Mesenchymal stem cell (in vitro differentiated cells and primary cell): ENCODE measurements at regions not wholly inside any gene's neighbourhood (a gene's known extent, or its start where the extent isn't known, plus 50 kb on each side); places are given as distances from the start of the nearest gene placed in this dataset.

ENCODE experiments used
- DNase-seq: peaks from one replicate; pipeline ENCODE4 v3.0.0-alpha.2; 2013
- H2AFZ ChIP-seq: one replicate; pipeline ENCODE4 v1.6.1; 2013; ENCODE audit warnings: low read depth, mild to moderate bottlenecking, control low read depth, inconsistent platforms, low read length, moderate library complexity
- H2AK5ac ChIP-seq: 2 replicates; pipeline ENCODE4 v1.6.1; 2013; ENCODE audit warnings: low read length, moderate library complexity, mild to moderate bottlenecking, inconsistent platforms; ENCODE audit not compliant: severe bottlenecking
- H2BK120ac ChIP-seq: one replicate; pipeline ENCODE4 v1.6.1; 2013; ENCODE audit warnings: low read depth, mild to moderate bottlenecking, inconsistent platforms, low read length, moderate library complexity
- H2BK12ac ChIP-seq, 2 experiments: one replicate each; pipeline ENCODE4 v1.6.1; 2013; ENCODE audit warnings: inconsistent platforms in 2 of 2, low read length in 2 of 2, mild to moderate bottlenecking in 2 of 2, moderate library complexity in 2 of 2, control low read depth in 1 of 2
- H2BK15ac ChIP-seq: one replicate; pipeline ENCODE4 v1.6.1; 2013; ENCODE audit warnings: mild to moderate bottlenecking, low read depth, inconsistent platforms; ENCODE audit not compliant: poor library complexity, severe bottlenecking
- H2BK5ac ChIP-seq: 2 replicates; pipeline ENCODE4 v1.6.1; 2013; ENCODE audit warnings: low read depth, mild to moderate bottlenecking, low read length, control low read depth, inconsistent platforms; ENCODE audit not compliant: poor library complexity, severe bottlenecking
- H3K14ac ChIP-seq, 2 experiments: one replicate each; pipeline ENCODE4 v1.6.1; 2013; ENCODE audit warnings: inconsistent platforms in 2 of 2, low read length in 2 of 2, control low read depth in 1 of 2, mild to moderate bottlenecking in 1 of 2, moderate library complexity in 1 of 2
- H3K18ac ChIP-seq, 2 experiments: one replicate each; pipeline ENCODE4 v1.6.1; 2013; ENCODE audit warnings: inconsistent platforms in 2 of 2, low read length in 2 of 2, control low read depth in 1 of 2, low read depth in 1 of 2, mild to moderate bottlenecking in 1 of 2
- H3K23ac ChIP-seq, 2 experiments: one replicate each; pipeline ENCODE4 v1.6.1; 2013; ENCODE audit warnings: inconsistent platforms in 2 of 2, low read length in 2 of 2, mild to moderate bottlenecking in 2 of 2, moderate library complexity in 2 of 2, control low read depth in 1 of 2
- H3K27ac ChIP-seq: 2 replicates; pipeline ENCODE4 v1.5.1; 2013; ENCODE audit warnings: mild to moderate bottlenecking, moderate library complexity, low read length, control low read depth, inconsistent platforms; ENCODE audit not compliant: poor library complexity, severe bottlenecking
- H3K27me3 ChIP-seq, 2 experiments: 2 replicates each; pipeline versions ENCODE4 v1.6.1 to v1.7.0; 2013; ENCODE audit warnings: low read length in 2 of 2, mild to moderate bottlenecking in 2 of 2, moderate library complexity in 2 of 2, control low read depth in 1 of 2, inconsistent platforms in 1 of 2; ENCODE audit not compliant: control insufficient read depth in 1 of 2, insufficient read depth in 1 of 2
- H3K36me3 ChIP-seq, 2 experiments: 2 replicates each; pipeline versions ENCODE4 v1.6.1 to v1.7.0; 2013; ENCODE audit warnings: low read length in 2 of 2, control low read depth in 1 of 2, inconsistent platforms in 1 of 2, low read depth in 1 of 2, mild to moderate bottlenecking in 1 of 2; ENCODE audit not compliant: insufficient read depth in 2 of 2, control insufficient read depth in 1 of 2
- H3K4ac ChIP-seq, 2 experiments: one replicate each; pipeline ENCODE4 v1.6.1; 2013; ENCODE audit warnings: inconsistent platforms in 2 of 2, low read length in 2 of 2, mild to moderate bottlenecking in 2 of 2, moderate library complexity in 2 of 2, control low read depth in 1 of 2, low read depth in 1 of 2
- H3K4me1 ChIP-seq: 2 replicates; pipeline ENCODE4 v1.6.1; 2013; ENCODE audit warnings: low read depth, low read length, control low read depth; ENCODE audit not compliant: control insufficient read depth, insufficient read depth
- H3K4me2 ChIP-seq: 2 replicates; pipeline ENCODE4 v1.6.1; 2013; ENCODE audit warnings: low read length, mild to moderate bottlenecking, inconsistent platforms; ENCODE audit not compliant: poor library complexity, severe bottlenecking
- H3K4me3 ChIP-seq, 2 experiments: 2 replicates each; pipeline versions ENCODE4 v1.5.1 to v1.7.0; 2013; ENCODE audit warnings: low read length in 2 of 2, mild to moderate bottlenecking in 2 of 2, control low read depth in 1 of 2, low read depth in 1 of 2; ENCODE audit not compliant: insufficient read depth in 1 of 2
- H3K79me1 ChIP-seq: replicated peaks from 2 replicates; pipeline ENCODE4 v1.6.1; 2013; ENCODE audit warnings: mild to moderate bottlenecking, control low read depth, low read length, inconsistent platforms; ENCODE audit not compliant: poor library complexity, severe bottlenecking
- H3K9ac ChIP-seq: 2 replicates; pipeline ENCODE4 v1.7.0; 2013; ENCODE audit warnings: mild to moderate bottlenecking, low read length, moderate library complexity
- H3K9me3 ChIP-seq: 2 replicates; pipeline ENCODE4 v1.7.0; 2013; ENCODE audit warnings: mild to moderate bottlenecking, low read length; ENCODE audit not compliant: control insufficient read depth
- H4K8ac ChIP-seq: one replicate; pipeline ENCODE4 v1.6.1; 2013; ENCODE audit warnings: inconsistent platforms, mild to moderate bottlenecking, low read length, moderate library complexity
- H4K91ac ChIP-seq: one replicate; pipeline ENCODE4 v1.6.1; 2013; ENCODE audit warnings: mild to moderate bottlenecking, low read length, inconsistent platforms
- WGBS: methylation state at CpG from one replicate; pipeline ENCODE4 v1.1.7; 2013; ENCODE audit warnings: mixed read lengths; 5-methylcytosine and 5-hydroxymethylcytosine counted together

DNA sequence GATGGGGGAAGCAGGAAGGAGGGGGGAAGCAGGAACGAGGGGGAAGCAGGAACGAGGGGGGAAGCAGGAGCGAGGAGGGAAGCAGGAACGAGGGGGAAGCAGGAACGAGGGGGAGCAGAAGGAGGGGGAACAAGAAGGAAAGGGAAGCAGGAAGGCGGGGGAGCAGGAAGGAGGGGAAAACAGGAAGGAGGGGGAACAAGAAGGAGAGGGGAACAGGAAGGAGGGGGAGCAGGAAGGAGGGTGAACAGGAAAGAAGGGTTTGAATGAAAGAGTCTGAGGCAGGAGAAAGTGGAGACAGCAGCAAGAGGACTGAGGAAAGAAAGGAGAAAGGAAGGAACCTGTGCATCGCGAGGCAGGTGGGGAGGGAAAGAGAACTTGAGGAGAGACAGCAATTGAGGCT is 256.6 kb downstream of the PTEN start:
- no peak for DNase-seq
- WGBS: 92% methylated on average over 8 of the region's 8 CpGs
- H2AK5ac ChIP-seq: no peak overlapping the region
- peak overlapping the region in 1 of 2 experiments; percentile 61 for H2BK12ac ChIP-seq
- no peak overlapping the region for H2AFZ ChIP-seq
- no peak overlapping the region for H3K4ac ChIP-seq
- no peak overlapping the region for H3K18ac ChIP-seq
- no peak overlapping the region for H3K9ac ChIP-seq
- no peak overlapping the region for H4K8ac ChIP-seq
- no peak overlapping the region for H2BK5ac ChIP-seq
- H3K4me3 ChIP-seq: no peak overlapping the region
- H3K4me2 ChIP-seq: no peak overlapping the region
- H3K79me1 ChIP-seq: no peaks in the 10 kb centered on the region
- H3K36me3 ChIP-seq: no peaks in the 10 kb centered on the region
- no peak overlapping the region for H2BK15ac ChIP-seq
- H4K91ac ChIP-seq: no peak overlapping the region
- no peak overlapping the region for H2BK120ac ChIP-seq
- H3K4me1 ChIP-seq: no peaks in the 10 kb centered on the region
- no peak overlapping the region for H3K14ac ChIP-seq
- no peak overlapping the region for H3K27ac ChIP-seq
- H3K27me3 ChIP-seq: no peaks in the 10 kb centered on the region
- no peak overlapping the region for H3K23ac ChIP-seq
- no peaks in the 10 kb centered on the region for H3K9me3 ChIP-seq

DNA sequence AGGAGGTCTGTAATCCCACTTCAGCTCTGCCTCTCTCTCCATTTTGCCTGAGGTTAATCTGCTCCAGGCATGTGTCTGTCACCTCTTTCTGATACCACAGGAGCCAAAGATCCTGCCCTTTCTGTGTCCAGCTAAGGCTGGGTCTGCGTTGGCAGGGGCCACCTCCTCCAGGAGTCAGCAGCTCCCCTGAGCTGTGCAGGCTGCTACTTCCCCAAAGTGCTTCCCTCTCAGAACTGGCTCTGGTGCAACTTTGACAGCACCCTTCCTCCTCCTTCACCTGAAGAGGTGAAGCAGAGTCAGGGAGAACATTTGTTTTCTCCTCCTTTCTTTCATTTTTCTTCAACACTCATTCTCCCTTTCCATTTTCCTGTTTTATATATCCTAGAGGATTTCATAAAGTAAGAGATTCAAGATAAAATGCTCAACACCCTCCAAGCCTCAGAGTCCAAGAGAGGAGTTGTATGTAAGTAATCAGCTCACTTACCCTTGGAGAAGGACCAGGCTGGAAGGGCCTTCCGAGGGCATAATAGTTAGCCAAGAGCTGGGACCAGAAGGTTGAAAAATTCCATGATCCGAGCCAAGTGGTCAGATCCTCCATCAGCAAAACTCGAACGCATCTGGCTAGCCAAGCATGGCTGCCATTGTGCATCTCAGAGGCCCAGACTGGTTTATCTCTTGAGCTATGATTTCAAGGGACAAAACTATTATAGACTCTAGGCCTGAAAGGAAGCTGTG is 257.3 kb downstream of the PTEN start:
- Histone ChIP-seq H3K27me3 (no peaks in the 10 kb centered on the region), H3K14ac (no peak overlapping the region), H4K91ac (no peak overlapping the region), H3K23ac (no peak overlapping the region), H4K8ac (no peak overlapping the region), H2AFZ (no peak overlapping the region), H3K9ac (no peak overlapping the region), H3K36me3 (no peaks in the 10 kb centered on the region), H2AK5ac (no peak overlapping the region), H3K4me3 (no peak overlapping the region), H3K79me1 (no peaks in the 10 kb centered on the region), H3K9me3 (no peaks in the 10 kb centered on the region), H3K27ac (no peak overlapping the region), H2BK120ac (no peak overlapping the region), H3K4me2 (no peak overlapping the region), H2BK12ac (peak overlapping the region in 1 of 2 experiments; percentile 39), H3K4me1 (no peaks in the 10 kb centered on the region), H3K18ac (no peak overlapping the region), H2BK5ac (no peak overlapping the region), H3K4ac (no peak overlapping the region), H2BK15ac (no peak overlapping the region)
- DNase-seq: no peak
- 98% methylated on average over 5 of the region's 5 CpGs for WGBS

GRCh38 chr10:88121361-88121760 is 257.9 kb downstream of the PTEN start:
- Histone ChIP-seq H2AK5ac (no peak overlapping the region), H3K9ac (no peak overlapping the region), H3K36me3 (no peaks in the 10 kb centered on the region), H3K4me1 (no peaks in the 10 kb centered on the region), H3K27ac (no peak overlapping the region), H3K18ac (no peak overlapping the region), H3K9me3 (no peaks in the 10 kb centered on the region), H3K4me3 (no peak overlapping the region), H2AFZ (no peak overlapping the region), H3K4me2 (no peak overlapping the region), H3K14ac (no peak overlapping the region), H4K91ac (no peak overlapping the region), H3K4ac (no peak overlapping the region), H2BK120ac (no peak overlapping the region), H2BK12ac (no peak overlapping the region), H4K8ac (no peak overlapping the region), H3K23ac (no peak overlapping the region), H2BK15ac (no peak overlapping the region), H3K27me3 (no peaks in the 10 kb centered on the region), H2BK5ac (no peak overlapping the region), H3K79me1 (no peaks in the 10 kb centered on the region)
- no peak for DNase-seq
- 93% methylated on average over 4 of the region's 6 CpGs for WGBS

- Histone ChIP-seq H2BK12ac (no peak overlapping the region), H2AFZ (no peak overlapping the region), H3K23ac (no peak overlapping the region), H3K18ac (no peak overlapping the region), H3K27me3 (no peaks in the 10 kb centered on the region), H3K4me3 (no peak overlapping the region), H2BK120ac (no peak overlapping the region), H2BK5ac (no peak overlapping the region), H2AK5ac (no peak overlapping the region), H3K4me1 (no peaks in the 10 kb centered on the region), H3K14ac (no peak overlapping the region), H3K4ac (no peak overlapping the region), H3K79me1 (no peaks in the 10 kb centered on the region), H3K9ac (no peak overlapping the region), H3K36me3 (no peaks in the 10 kb centered on the region), H3K4me2 (no peak overlapping the region), H3K27ac (no peak overlapping the region), H2BK15ac (no peak overlapping the region), H4K8ac (no peak overlapping the region), H4K91ac (no peak overlapping the region), H3K9me3 (no peaks in the 10 kb centered on the region)
- WGBS: 91% methylated on average over 6 of the region's 7 CpGs
- no peak for DNase-seq
Observed at GRCh38 chr10:88122145-88122544, 258.7 kb downstream of the PTEN start.
